A673 (cell line): ENCODE measurements at regions not wholly inside any gene's neighbourhood (a gene's known extent, or its start where the extent isn't known, plus 50 kb on each side); places are given as distances from the start of the nearest gene placed in this dataset.

Source experiments
- BruUV-seq: library from RNA; stranded (reverse); fragments of 400-500 nt; replicated peaks from 2 replicates; lab custom pipeline; 2021; lab: Mats Ljungman, UMichigan
- CTCF ChIA-PET: fragments of 300-600 bp; sonication (Branson Sonifier 250); formaldehyde crosslinking; loops from one replicate; lab custom pipeline; 2022; ENCODE audit warnings: antibody characterized with exemption; lab: Charles Lee
- POLR2A ChIA-PET: fragments of 300-600 bp; sonication (Branson Sonifier 250); formaldehyde crosslinking; loops from one replicate; lab custom pipeline; 2022; ENCODE audit warnings: antibody characterized with exemption; ENCODE audit not compliant: low non-redundant PET; lab: Charles Lee
- DNase-seq: peaks from one replicate; pipeline ENCODE4 v3.0.0-alpha.2; 2015; ENCODE audit warnings: low spot score
- H3K27ac ChIP-seq: fragments of 200-600 bp; sonication (generic); 2 replicates; pipeline ENCODE4 v1.5.1; 2016; ENCODE audit warnings: mixed run types, low read depth, mild to moderate bottlenecking, mixed read lengths, antibody characterized with exemption, low read length; ENCODE audit not compliant: poor library complexity, severe bottlenecking
- H3K27me3 ChIP-seq: fragments of 200-600 bp; sonication (generic); replicated peaks from 2 replicates; pipeline ENCODE4 v1.6.1; 2017; ENCODE audit warnings: mixed run types, low read depth, mild to moderate bottlenecking, mixed read lengths, antibody characterized with exemption, low read length; ENCODE audit not compliant: insufficient read depth, poor library complexity
- H3K36me3 ChIP-seq: fragments of 200-600 bp; sonication (generic); 2 replicates; pipeline ENCODE4 v1.6.1; 2016; ENCODE audit warnings: mixed run types, mild to moderate bottlenecking, mixed read lengths, antibody characterized with exemption, low read length; ENCODE audit not compliant: insufficient read depth, poor library complexity, severe bottlenecking
- H3K4me1 ChIP-seq: fragments of 200-600 bp; sonication (generic); 2 replicates; pipeline ENCODE4 v1.6.1; 2017; ENCODE audit warnings: mixed run types, mild to moderate bottlenecking, mixed read lengths, antibody characterized with exemption, low read length; ENCODE audit not compliant: insufficient read depth, poor library complexity, severe bottlenecking
- H3K4me3 ChIP-seq: fragments of 200-600 bp; sonication (generic); 2 replicates; pipeline ENCODE4 v1.5.1; 2016; ENCODE audit warnings: low read depth, mixed run types, mild to moderate bottlenecking, mixed read lengths, low read length; ENCODE audit not compliant: poor library complexity, severe bottlenecking
- H3K9me3 ChIP-seq: fragments of 200-600 bp; sonication (generic); 2 replicates; pipeline ENCODE4 v1.6.1; 2016; ENCODE audit warnings: mixed run types, low read depth, mild to moderate bottlenecking, mixed read lengths, antibody characterized with exemption, low read length; ENCODE audit not compliant: poor library complexity, severe bottlenecking
- CTCF ChIP-seq: fragments of 300-800, 200-600 bp; sonication (generic); conservative IDR thresholded peaks from 2 replicates; pipeline ENCODE4 v1.5.1; 2017; ENCODE audit warnings: low read depth, mild to moderate bottlenecking, antibody characterized with exemption, low read length, moderate library complexity, mixed read lengths
- EZH2 ChIP-seq: fragments of 200-600 bp; sonication (generic); IDR thresholded peaks from 2 replicates; pipeline ENCODE4 v1.6.1; 2017; ENCODE audit warnings: borderline replicate concordance, low read depth, mild to moderate bottlenecking, mixed read lengths, antibody characterized with exemption, low read length; ENCODE audit not compliant: poor library complexity, severe bottlenecking
- intact Hi-C: fragments of 100-400 bp; cut with micrococcal nuclease; formaldehyde crosslinking; loops from one replicate; pipeline ENCODE4 v1.10.0; 2022; ENCODE audit not compliant: unreplicated experiment

GRCh38 chr5:4093236-4093635, 497.6 kb downstream of the IRX1 start:
- Histone ChIP-seq H3K4me3 (no peak overlapping the region), H3K36me3 (no peaks in the 10 kb centered on the region), H3K9me3 (peaks cover 25% of the 10 kb centered on the region), H3K4me1 (no peaks in the 10 kb centered on the region), H3K27me3 (no peaks in the 10 kb centered on the region), H3K27ac (no peak overlapping the region)
- no peak for DNase-seq
- ChIA-PET POLR2A (no interaction called here), CTCF (no interaction called here)
- no peak for TF ChIP-seq EZH2
- TF ChIP-seq CTCF = no peak
- intact Hi-C loops = no loop called here
- BruUV-seq = no TSS peak

- Histone ChIP-seq H3K9me3 (peaks cover 22% of the 10 kb centered on the region), H3K4me1 (no peaks in the 10 kb centered on the region), H3K4me3 (no peak overlapping the region), H3K27ac (no peak overlapping the region), H3K27me3 (no peaks in the 10 kb centered on the region), H3K36me3 (no peaks in the 10 kb centered on the region)
- POLR2A ChIA-PET = no interaction called here
- CTCF ChIA-PET = no interaction called here
- intact Hi-C loops = no loop called here
- no TSS peak for BruUV-seq
- DNase-seq = no peak
- TF ChIP-seq EZH2 (no peak), CTCF (no peak)
Measured at GRCh38 chr5:4093970-4094369, 498.3 kb downstream of the IRX1 start.

- CTCF ChIA-PET = no interaction called here
Measured at GRCh38 chr5:4095918-4096630, 500.4 kb downstream of the IRX1 start.

More at GRCh38 chr5:4095918-4096630, 500.4 kb downstream of the IRX1 start:
- Histone ChIP-seq H3K27me3 (no peaks in the 10 kb centered on the region), H3K4me3 (no peak overlapping the region), H3K36me3 (no peaks in the 10 kb centered on the region), H3K4me1 (no peaks in the 10 kb centered on the region), H3K27ac (no peak overlapping the region), H3K9me3 (peaks cover 14% of the 10 kb centered on the region)
- POLR2A ChIA-PET = no interaction called here
- no peak for TF ChIP-seq EZH2
- no peak for TF ChIP-seq CTCF
- no peak for DNase-seq
- intact Hi-C loops = no loop called here
- BruUV-seq = no TSS peak
